Sigmoid colon (tissue), 6 donors: ENCODE measurements at regions not wholly inside any gene's neighbourhood (a gene's known extent, or its start where the extent isn't known, plus 50 kb on each side); places are given as distances from the start of the nearest gene placed in this dataset.

Experiments
- DNase-seq: peaks from one replicate; pipeline ENCODE4 v3.0.0-alpha.2; 2019
- H3K27ac ChIP-seq, 4 donors: fragments of 200-600 bp; sonication (generic); one replicate each; pipeline ENCODE4 v1.5.1; 2016 to 2019; ENCODE audit warnings: mild to moderate bottlenecking in 1 of 4
- H3K27me3 ChIP-seq, 3 donors: fragments of 200-600 bp; sonication (generic); one replicate each; pipeline ENCODE4 v1.5.1; 2019; ENCODE audit warnings: mild to moderate bottlenecking in 1 of 3
- H3K36me3 ChIP-seq, 4 donors: fragments of 200-600 bp; sonication (generic); one replicate each; pipeline ENCODE4 v1.5.1; 2016 to 2019
- H3K4me1 ChIP-seq, 4 donors: fragments of 200-600 bp; sonication (generic); one replicate each; pipeline ENCODE4 v1.5.1; 2017 to 2019
- H3K4me3 ChIP-seq, 4 donors: fragments of 200-600 bp; sonication (generic); one replicate each; pipeline ENCODE4 v1.5.1; 2017 to 2019; ENCODE audit warnings: mild to moderate bottlenecking in 2 of 4, moderate library complexity in 1 of 4
- H3K9me3 ChIP-seq, 4 donors: fragments of 200-600 bp in 3 of 4; sonication (generic) in 3 of 4; one replicate each; pipeline versions ENCODE4 v1.5.1 to v1.6.1; 2013 to 2019
- EP300 ChIP-seq, 4 donors: sonication (generic); formaldehyde crosslinking; IDR thresholded peaks; one replicate each; pipeline ENCODE4 v1.6.1; 2017; ENCODE audit warnings: antibody characterized with exemption in 4 of 4
- POLR2A ChIP-seq, 2 donors: fragments of 450-650 bp; IDR thresholded peaks; one replicate each; pipeline ENCODE4 v1.6.1; 2016; ENCODE audit warnings: antibody characterized with exemption in 2 of 2, mild to moderate bottlenecking in 2 of 2, moderate library complexity in 2 of 2
- POLR2AphosphoS5 ChIP-seq, 4 donors: sonication (generic); formaldehyde crosslinking; IDR thresholded peaks; one replicate each; pipeline ENCODE4 v1.6.1; 2017; ENCODE audit warnings: antibody characterized with exemption in 4 of 4
- WGBS, 2 donors: extraction: QIAGEN DNeasy Blood & Tissue Kit; methylation state at CpG; one replicate each; pipeline ENCODE4 v1.1.7; 2013; 5-methylcytosine and 5-hydroxymethylcytosine counted together
- intact Hi-C: fragments of 100-400 bp; cut with DNase I; formaldehyde crosslinking; loops from one replicate; pipeline ENCODE4 v1.15.1; 2023
- TF ChIP-seq, protein P1 (sequence below), 4 experiments: fragments of 450-650 bp in 3 of 4; fragments of 200-600 bp in 1 of 4; IDR thresholded peaks; one replicate each; pipeline ENCODE4 v1.5.1; 2016 to 2019; ENCODE audit warnings: antibody characterized with exemption in 4 of 4, mild to moderate bottlenecking in 3 of 4, moderate library complexity in 2 of 4
- donor health status: healthy with polysubstance abuse.
- donor health status: healthy.

DNA sequence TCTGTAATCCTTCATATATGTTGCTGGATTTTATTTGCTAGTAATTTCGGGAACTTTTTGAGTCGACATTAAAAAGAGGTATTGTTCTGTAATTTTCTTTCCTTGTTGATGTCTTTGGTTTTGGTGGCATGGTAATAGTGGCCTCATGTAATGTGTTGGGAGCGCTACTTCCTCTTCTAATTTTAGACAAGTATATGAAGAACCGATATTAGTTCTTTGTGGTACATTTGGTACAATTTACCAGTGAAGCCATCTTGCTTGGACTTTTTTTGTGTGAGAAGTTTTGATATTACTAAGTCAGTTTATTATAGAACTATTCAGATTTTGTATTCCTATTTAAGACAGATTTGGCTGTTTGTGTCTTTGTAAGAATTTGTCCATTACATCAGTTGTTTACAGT, 669.2 kb upstream of the AADAT start:
- WGBS, 2 donors = 93% methylated on average over 4 of the region's 4 CpGs
- intact Hi-C loops = no loop called here
- no peak for DNase-seq
- Histone ChIP-seq H3K4me3 (no peak overlapping the region), H3K27ac (no peak overlapping the region), H3K27me3 (no peaks in the 10 kb centered on the region), H3K36me3 (no peaks in the 10 kb centered on the region), H3K4me1 (no peaks in the 10 kb centered on the region), H3K9me3 (no peaks in the 10 kb centered on the region)
- TF ChIP-seq POLR2A (IDR thresholded peaks at IDR 0.05) = no peak

DNA sequence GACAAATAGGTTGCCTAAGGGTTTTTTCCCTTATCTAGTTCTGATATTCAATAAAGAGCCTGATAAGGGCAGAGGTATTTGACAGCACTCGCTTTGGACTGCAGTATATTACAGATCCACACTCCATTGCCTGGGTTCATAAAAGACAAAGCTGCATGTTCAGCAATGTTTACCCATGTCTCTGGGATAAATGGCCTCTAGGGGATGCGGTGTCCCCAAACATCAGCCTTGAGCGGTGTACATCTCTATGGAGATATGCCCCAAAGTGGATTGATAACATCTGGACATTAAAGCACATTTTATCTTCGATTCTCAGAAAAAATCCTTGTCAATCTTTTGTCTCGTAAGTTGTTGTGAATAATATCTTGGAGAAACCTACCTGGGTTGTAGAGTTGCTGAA, 660.8 kb upstream of the AADAT start:
- TF ChIP-seq EP300 (IDR thresholded peaks at IDR 0.05) (no peak), POLR2A (IDR thresholded peaks at IDR 0.05) (no peak), POLR2AphosphoS5 (IDR thresholded peaks at IDR 0.05) (no peak)
- TF ChIP-seq, protein P1, sequence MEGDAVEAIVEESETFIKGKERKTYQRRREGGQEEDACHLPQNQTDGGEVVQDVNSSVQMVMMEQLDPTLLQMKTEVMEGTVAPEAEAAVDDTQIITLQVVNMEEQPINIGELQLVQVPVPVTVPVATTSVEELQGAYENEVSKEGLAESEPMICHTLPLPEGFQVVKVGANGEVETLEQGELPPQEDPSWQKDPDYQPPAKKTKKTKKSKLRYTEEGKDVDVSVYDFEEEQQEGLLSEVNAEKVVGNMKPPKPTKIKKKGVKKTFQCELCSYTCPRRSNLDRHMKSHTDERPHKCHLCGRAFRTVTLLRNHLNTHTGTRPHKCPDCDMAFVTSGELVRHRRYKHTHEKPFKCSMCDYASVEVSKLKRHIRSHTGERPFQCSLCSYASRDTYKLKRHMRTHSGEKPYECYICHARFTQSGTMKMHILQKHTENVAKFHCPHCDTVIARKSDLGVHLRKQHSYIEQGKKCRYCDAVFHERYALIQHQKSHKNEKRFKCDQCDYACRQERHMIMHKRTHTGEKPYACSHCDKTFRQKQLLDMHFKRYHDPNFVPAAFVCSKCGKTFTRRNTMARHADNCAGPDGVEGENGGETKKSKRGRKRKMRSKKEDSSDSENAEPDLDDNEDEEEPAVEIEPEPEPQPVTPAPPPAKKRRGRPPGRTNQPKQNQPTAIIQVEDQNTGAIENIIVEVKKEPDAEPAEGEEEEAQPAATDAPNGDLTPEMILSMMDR (IDR thresholded peaks at IDR 0.05) = no peak
- no peaks in the 10 kb centered on the region for H3K36me3 ChIP-seq
- no peak overlapping the region for H3K4me3 ChIP-seq
- intact Hi-C loops = no loop called here
- 57 to 77% methylated on average over 5 of the region's 5 CpGs for WGBS, 2 donors
- no peaks in the 10 kb centered on the region for H3K4me1 ChIP-seq
- no peaks in the 10 kb centered on the region for H3K27me3 ChIP-seq
- H3K9me3 ChIP-seq = no peaks in the 10 kb centered on the region
- DNase-seq = no peak
- H3K27ac ChIP-seq = no peak overlapping the region

DNA sequence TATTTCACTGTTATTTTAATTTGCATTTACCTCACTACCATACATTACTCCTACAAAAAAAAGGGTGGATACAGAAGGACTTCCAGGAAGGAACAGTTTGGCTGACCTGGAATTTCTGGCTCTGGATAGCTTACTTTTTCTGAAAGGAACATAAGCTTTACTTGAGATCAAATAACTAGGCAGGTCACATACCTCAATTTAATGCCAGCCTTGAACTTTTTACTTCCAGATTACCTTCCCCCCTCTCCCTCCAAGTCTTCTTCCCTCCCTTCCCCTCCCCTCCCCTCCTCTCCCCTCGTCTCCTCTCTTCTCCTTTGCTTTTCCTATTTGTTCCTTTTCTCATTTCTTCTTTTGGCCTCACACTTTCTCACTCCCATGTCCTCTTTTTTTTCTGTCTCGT, 659.2 kb upstream of the AADAT start:
- Histone ChIP-seq H3K4me3 (no peak overlapping the region), H3K27me3 (no peaks in the 10 kb centered on the region), H3K9me3 (no peaks in the 10 kb centered on the region), H3K36me3 (no peaks in the 10 kb centered on the region), H3K4me1 (no peaks in the 10 kb centered on the region), H3K27ac (no peak overlapping the region)
- TF ChIP-seq POLR2AphosphoS5 (IDR thresholded peaks at IDR 0.05) (no peak), EP300 (IDR thresholded peaks at IDR 0.05) (no peak), POLR2A (IDR thresholded peaks at IDR 0.05) (no peak)
- TF ChIP-seq, protein P1 (IDR thresholded peaks at IDR 0.05) = no peak
- 42 to 65% methylated on average over 2 of the region's 2 CpGs for WGBS, 2 donors
- intact Hi-C loops = no loop called here
- no peak for DNase-seq

DNA sequence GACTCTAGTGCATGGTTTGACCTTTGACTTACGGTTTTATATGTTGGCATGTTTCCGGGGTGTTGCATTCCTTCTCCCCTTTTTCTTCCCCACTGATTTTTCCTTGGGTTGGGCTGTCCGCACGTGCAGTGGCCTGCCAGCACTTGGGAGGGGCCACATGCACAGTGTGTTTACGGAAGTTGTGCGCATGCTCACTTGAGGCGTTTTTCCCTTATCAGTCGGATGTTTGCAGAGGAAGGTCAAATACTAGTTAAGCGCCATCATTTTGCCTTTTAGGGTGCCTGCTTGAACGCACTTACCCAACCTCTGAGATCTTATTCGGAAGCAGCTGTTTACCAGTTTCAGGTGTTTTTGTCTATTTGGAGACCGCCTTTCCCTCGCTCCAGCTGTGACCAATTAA, 653.9 kb upstream of the AADAT start:
- DNase-seq = no peak
- Histone ChIP-seq H3K4me3 (no peak overlapping the region), H3K27ac (no peak overlapping the region), H3K4me1 (no peaks in the 10 kb centered on the region), H3K36me3 (no peaks in the 10 kb centered on the region), H3K27me3 (no peaks in the 10 kb centered on the region), H3K9me3 (no peaks in the 10 kb centered on the region)
- WGBS, 2 donors = 26 to 73% methylated on average over 13 of the region's 13 CpGs
- intact Hi-C loops = no loop called here
- TF ChIP-seq, protein P1 (IDR thresholded peaks at IDR 0.05) = no peak
- TF ChIP-seq EP300 (IDR thresholded peaks at IDR 0.05) (no peak), POLR2A (IDR thresholded peaks at IDR 0.05) (no peak), POLR2AphosphoS5 (IDR thresholded peaks at IDR 0.05) (no peak)

DNA sequence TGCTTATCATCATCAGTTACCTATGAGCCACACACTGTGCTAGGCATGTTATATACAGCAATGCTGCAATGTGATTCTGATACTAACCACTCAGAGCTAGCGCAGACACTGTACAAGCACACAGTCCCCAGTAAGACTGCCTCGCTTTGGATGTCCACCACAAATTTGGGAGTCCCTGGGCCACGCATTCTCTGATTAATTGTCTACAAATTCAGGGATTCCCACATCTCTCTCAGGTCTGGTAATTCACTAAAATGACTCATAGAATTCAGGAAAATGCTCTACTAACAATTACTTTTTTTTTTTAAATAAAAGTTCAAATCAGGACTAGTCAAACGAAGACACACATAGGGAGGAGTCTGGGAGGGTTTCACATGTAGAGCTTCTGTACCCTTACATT, 652.1 kb upstream of the AADAT start:
- H3K36me3 ChIP-seq = no peaks in the 10 kb centered on the region
- WGBS, 2 donors = 83 to 88% methylated on average over 4 of the region's 4 CpGs
- no peak overlapping the region for H3K27ac ChIP-seq
- H3K4me3 ChIP-seq = no peak overlapping the region
- intact Hi-C loops = no loop called here
- no peak for TF ChIP-seq POLR2A (IDR thresholded peaks at IDR 0.05)
- no peak for TF ChIP-seq EP300 (IDR thresholded peaks at IDR 0.05)
- TF ChIP-seq, protein P1 (IDR thresholded peaks at IDR 0.05) = no peak
- TF ChIP-seq POLR2AphosphoS5 (IDR thresholded peaks at IDR 0.05) = no peak
- H3K27me3 ChIP-seq = no peaks in the 10 kb centered on the region
- H3K4me1 ChIP-seq = no peaks in the 10 kb centered on the region
- DNase-seq = no peak
- H3K9me3 ChIP-seq = no peaks in the 10 kb centered on the region
